ENCODE measurements at regions not wholly inside any gene's neighbourhood (a gene's known extent, or its start where the extent isn't known, plus 50 kb on each side); places are given as distances from the start of the nearest gene placed in this dataset.

DNA sequence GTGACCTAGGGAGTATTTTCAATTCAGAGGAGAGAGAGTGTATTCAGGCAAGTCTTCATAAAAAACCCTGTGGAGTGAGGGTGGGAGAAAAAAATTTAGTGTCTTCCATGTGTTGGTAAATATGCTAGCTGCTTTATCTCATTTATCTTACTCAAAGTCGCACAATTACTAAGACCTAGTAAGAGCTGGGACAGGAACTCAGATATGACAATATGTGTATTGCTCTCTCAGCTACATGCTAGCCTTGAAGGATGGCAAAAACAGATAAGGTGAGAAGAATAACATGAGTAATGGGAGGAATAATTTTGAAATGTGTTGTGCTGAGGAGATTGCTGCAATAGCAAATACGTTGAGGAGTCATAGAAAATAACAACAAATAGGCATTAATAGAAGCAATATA lies 458.6 kb downstream of the SH2D1A start:
- H4K20me1 ChIP-seq (ENCODE audit: control insufficient read depth, extremely low read depth, insufficient read depth, low read length) = no peaks in the 10 kb centered on the region
- H3K9ac ChIP-seq (ENCODE audit: control insufficient read depth, extremely low read depth, insufficient read depth, low read length) = no peak overlapping the region
- TF ChIP-seq, protein P1, sequence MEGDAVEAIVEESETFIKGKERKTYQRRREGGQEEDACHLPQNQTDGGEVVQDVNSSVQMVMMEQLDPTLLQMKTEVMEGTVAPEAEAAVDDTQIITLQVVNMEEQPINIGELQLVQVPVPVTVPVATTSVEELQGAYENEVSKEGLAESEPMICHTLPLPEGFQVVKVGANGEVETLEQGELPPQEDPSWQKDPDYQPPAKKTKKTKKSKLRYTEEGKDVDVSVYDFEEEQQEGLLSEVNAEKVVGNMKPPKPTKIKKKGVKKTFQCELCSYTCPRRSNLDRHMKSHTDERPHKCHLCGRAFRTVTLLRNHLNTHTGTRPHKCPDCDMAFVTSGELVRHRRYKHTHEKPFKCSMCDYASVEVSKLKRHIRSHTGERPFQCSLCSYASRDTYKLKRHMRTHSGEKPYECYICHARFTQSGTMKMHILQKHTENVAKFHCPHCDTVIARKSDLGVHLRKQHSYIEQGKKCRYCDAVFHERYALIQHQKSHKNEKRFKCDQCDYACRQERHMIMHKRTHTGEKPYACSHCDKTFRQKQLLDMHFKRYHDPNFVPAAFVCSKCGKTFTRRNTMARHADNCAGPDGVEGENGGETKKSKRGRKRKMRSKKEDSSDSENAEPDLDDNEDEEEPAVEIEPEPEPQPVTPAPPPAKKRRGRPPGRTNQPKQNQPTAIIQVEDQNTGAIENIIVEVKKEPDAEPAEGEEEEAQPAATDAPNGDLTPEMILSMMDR (optimal IDR thresholded peaks at IDR 0.05 in 1 of 3, IDR thresholded peaks at IDR 0.05 in 1 of 3, conservative IDR thresholded peaks at IDR 0.05 in 1 of 3; ENCODE audit: extremely low read depth in 1 of 3, insufficient read depth in 2 of 3, low read length in 3 of 3) = no peak
- no peak for TF ChIP-seq EZH2 (IDR thresholded peaks at IDR 0.05; ENCODE audit: low read length)
- H3K9me1 ChIP-seq (ENCODE audit: control insufficient read depth, extremely low read depth, insufficient read depth, low read length) = no peaks in the 10 kb centered on the region
- no peak overlapping the region for H3K4me2 ChIP-seq (ENCODE audit: control insufficient read depth, extremely low read depth, insufficient read depth, low read depth, low read length)
- no peaks in the 10 kb centered on the region for H3K79me2 ChIP-seq (ENCODE audit: control insufficient read depth, insufficient read depth, low read length)
- H3K4me1 ChIP-seq (ENCODE audit: control insufficient read depth, extremely low read depth, insufficient read depth, low read length) = no peaks in the 10 kb centered on the region
- FAIRE-seq (no peak), DNase-seq (ENCODE audit: low read depth, low spot score) (no peak)
- H3K36me3 ChIP-seq (ENCODE audit: control insufficient read depth in 2 of 2, extremely low read depth in 1 of 2, insufficient read depth in 2 of 2, low read length in 2 of 2) = no peaks in the 10 kb centered on the region
- no peaks in the 10 kb centered on the region for H3K9me3 ChIP-seq (ENCODE audit: control insufficient read depth, low read depth, low read length)
- no peaks in the 10 kb centered on the region for H3K27me3 ChIP-seq (ENCODE audit: control insufficient read depth, extremely low read depth, insufficient read depth, low read length)
- no peak overlapping the region for H2AFZ ChIP-seq (ENCODE audit: control insufficient read depth, low read length)
- no peak overlapping the region for H3K27ac ChIP-seq (ENCODE audit: control insufficient read depth, insufficient read depth, low read length)
- no peak overlapping the region for H3K4me3 ChIP-seq (ENCODE audit: control insufficient read depth in 2 of 3, extremely low read depth in 1 of 3, insufficient read depth in 2 of 3, low read depth in 1 of 3, low read length in 3 of 3)
- dilution Hi-C loops (cut with MboI; ENCODE audit: extremely low pct_ligation_motif_present, low sequenced_read_pairs) = no loop called here

DNA sequence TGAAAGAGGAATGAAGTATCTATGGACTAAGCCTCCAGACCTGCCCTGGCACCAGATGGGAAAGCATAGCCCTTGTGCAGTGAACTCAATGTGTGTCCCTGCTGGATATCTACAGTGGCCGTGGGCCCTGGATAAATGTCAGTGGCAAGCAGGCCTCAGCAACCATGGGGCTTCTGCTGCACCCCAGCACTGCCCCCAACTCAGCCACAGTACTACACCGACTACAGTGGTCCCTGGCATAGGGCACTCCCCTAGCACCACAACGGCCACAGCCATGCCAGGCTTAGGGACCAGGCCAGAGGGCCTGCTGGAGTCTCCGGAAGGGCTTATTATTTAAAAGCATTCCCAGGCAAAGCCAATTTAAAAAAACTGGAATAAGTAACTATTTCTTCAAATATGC lies 459.1 kb downstream of the SH2D1A start:
- Histone ChIP-seq H3K9me1 (ENCODE audit: control insufficient read depth, extremely low read depth, insufficient read depth, low read length) (no peaks in the 10 kb centered on the region), H3K4me1 (ENCODE audit: control insufficient read depth, extremely low read depth, insufficient read depth, low read length) (no peaks in the 10 kb centered on the region), H3K4me3 (ENCODE audit: control insufficient read depth in 2 of 3, extremely low read depth in 1 of 3, insufficient read depth in 2 of 3, low read depth in 1 of 3, low read length in 3 of 3) (no peak overlapping the region), H2AFZ (ENCODE audit: control insufficient read depth, low read length) (no peak overlapping the region), H3K36me3 (ENCODE audit: control insufficient read depth in 2 of 2, extremely low read depth in 1 of 2, insufficient read depth in 2 of 2, low read length in 2 of 2) (no peaks in the 10 kb centered on the region), H3K27ac (ENCODE audit: control insufficient read depth, insufficient read depth, low read length) (no peak overlapping the region), H3K9ac (ENCODE audit: control insufficient read depth, extremely low read depth, insufficient read depth, low read length) (no peak overlapping the region), H3K27me3 (ENCODE audit: control insufficient read depth, extremely low read depth, insufficient read depth, low read length) (no peaks in the 10 kb centered on the region), H3K9me3 (ENCODE audit: control insufficient read depth, low read depth, low read length) (no peaks in the 10 kb centered on the region), H4K20me1 (ENCODE audit: control insufficient read depth, extremely low read depth, insufficient read depth, low read length) (no peaks in the 10 kb centered on the region), H3K4me2 (ENCODE audit: control insufficient read depth, extremely low read depth, insufficient read depth, low read depth, low read length) (no peak overlapping the region), H3K79me2 (ENCODE audit: control insufficient read depth, insufficient read depth, low read length) (no peaks in the 10 kb centered on the region)
- DNase-seq (ENCODE audit: low read depth, low spot score) (no peak), FAIRE-seq (no peak)
- dilution Hi-C loops (cut with MboI; ENCODE audit: extremely low pct_ligation_motif_present, low sequenced_read_pairs) = no loop called here
- no peak for TF ChIP-seq EZH2 (IDR thresholded peaks at IDR 0.05; ENCODE audit: low read length)
- TF ChIP-seq, protein P1 (optimal IDR thresholded peaks at IDR 0.05 in 1 of 3, IDR thresholded peaks at IDR 0.05 in 1 of 3, conservative IDR thresholded peaks at IDR 0.05 in 1 of 3; ENCODE audit: extremely low read depth in 1 of 3, insufficient read depth in 2 of 3, low read length in 3 of 3) = no peak
